ENCODE measurements at regions not wholly inside any gene's neighbourhood (a gene's known extent, or its start where the extent isn't known, plus 50 kb on each side); places are given as distances from the start of the nearest gene placed in this dataset.

DNA sequence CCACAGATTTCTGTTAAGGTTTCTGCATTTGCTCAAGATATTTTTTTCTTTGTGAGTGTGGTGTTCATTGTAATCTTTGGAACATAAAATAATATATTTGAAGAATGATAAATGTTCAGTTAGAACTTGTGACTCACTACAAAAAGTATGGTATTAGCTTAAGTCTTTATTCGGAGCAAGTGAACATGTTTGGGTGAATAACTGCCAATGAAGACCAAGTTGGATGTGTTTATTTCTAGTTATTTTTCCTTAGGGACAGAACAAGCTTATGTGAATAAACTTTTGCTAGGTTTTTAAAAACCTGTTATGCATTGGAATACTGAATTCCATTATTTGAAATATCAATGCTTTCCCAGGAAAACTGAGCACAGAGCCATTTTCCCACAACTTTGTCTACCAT lies 418.6 kb downstream of the SLCO4C1 start:
- TF ChIP-seq, protein P1, sequence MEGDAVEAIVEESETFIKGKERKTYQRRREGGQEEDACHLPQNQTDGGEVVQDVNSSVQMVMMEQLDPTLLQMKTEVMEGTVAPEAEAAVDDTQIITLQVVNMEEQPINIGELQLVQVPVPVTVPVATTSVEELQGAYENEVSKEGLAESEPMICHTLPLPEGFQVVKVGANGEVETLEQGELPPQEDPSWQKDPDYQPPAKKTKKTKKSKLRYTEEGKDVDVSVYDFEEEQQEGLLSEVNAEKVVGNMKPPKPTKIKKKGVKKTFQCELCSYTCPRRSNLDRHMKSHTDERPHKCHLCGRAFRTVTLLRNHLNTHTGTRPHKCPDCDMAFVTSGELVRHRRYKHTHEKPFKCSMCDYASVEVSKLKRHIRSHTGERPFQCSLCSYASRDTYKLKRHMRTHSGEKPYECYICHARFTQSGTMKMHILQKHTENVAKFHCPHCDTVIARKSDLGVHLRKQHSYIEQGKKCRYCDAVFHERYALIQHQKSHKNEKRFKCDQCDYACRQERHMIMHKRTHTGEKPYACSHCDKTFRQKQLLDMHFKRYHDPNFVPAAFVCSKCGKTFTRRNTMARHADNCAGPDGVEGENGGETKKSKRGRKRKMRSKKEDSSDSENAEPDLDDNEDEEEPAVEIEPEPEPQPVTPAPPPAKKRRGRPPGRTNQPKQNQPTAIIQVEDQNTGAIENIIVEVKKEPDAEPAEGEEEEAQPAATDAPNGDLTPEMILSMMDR (IDR thresholded peaks at IDR 0.05) = no peak
- no peak for TF ChIP-seq POLR2A (IDR thresholded peaks at IDR 0.05)
